HUES6 (cell line): ENCODE measurements at regions not wholly inside any gene's neighbourhood (a gene's known extent, or its start where the extent isn't known, plus 50 kb on each side); places are given as distances from the start of the nearest gene placed in this dataset.
"Not testable (repeated sequence)": the region's sequence is repeated elsewhere in the genome, so short reads cannot be mapped to it uniquely, and the experiment has no call there.

Experiments
- H3K27ac ChIP-seq: 2 replicates; pipeline ENCODE4 v1.7.0; 2013; ENCODE audit warnings: low read depth, mild to moderate bottlenecking, low read length, inconsistent platforms
- H3K27me3 ChIP-seq: 2 replicates; pipeline ENCODE4 v1.6.1; 2013; ENCODE audit warnings: low read length; ENCODE audit not compliant: control insufficient read depth, insufficient read depth
- H3K36me3 ChIP-seq: 2 replicates; pipeline ENCODE4 v1.6.1; 2013; ENCODE audit warnings: low read length; ENCODE audit not compliant: control insufficient read depth, insufficient read depth
- H3K4me1 ChIP-seq: 2 replicates; pipeline ENCODE4 v1.6.1; 2013; ENCODE audit warnings: low read length; ENCODE audit not compliant: control insufficient read depth, insufficient read depth
- H3K4me3 ChIP-seq: 2 replicates; pipeline ENCODE4 v1.5.1; 2013; ENCODE audit warnings: low read depth, low read length
- H3K9ac ChIP-seq: one replicate; pipeline ENCODE4 v1.6.1; 2013; ENCODE audit warnings: mild to moderate bottlenecking, low read length
- H3K9me3 ChIP-seq: 2 replicates; pipeline ENCODE4 v1.6.1; 2013; ENCODE audit warnings: low read depth, low read length; ENCODE audit not compliant: control insufficient read depth, insufficient read depth

GRCh38 chr18:1273469-1273868, 368.8 kb downstream of the ADCYAP1 start:
- H3K9me3 ChIP-seq: no peaks in the 10 kb centered on the region
- no peaks in the 10 kb centered on the region for H3K27me3 ChIP-seq
- no peak overlapping the region for H3K4me3 ChIP-seq
- H3K27ac ChIP-seq: no peak overlapping the region
- no peaks in the 10 kb centered on the region for H3K4me1 ChIP-seq
- H3K9ac ChIP-seq: no peak overlapping the region
- H3K36me3 ChIP-seq: no peaks in the 10 kb centered on the region

GRCh38 chr18:1292167-1292566, 387.5 kb downstream of the ADCYAP1 start:
- H3K4me3 ChIP-seq: no peak overlapping the region
- no peak overlapping the region for H3K9ac ChIP-seq
- peaks cover under 1% of the 10 kb centered on the region; the same call in 1 of the 2 replicates for H3K4me1 ChIP-seq
- H3K9me3 ChIP-seq: no peaks in the 10 kb centered on the region
- no peaks in the 10 kb centered on the region for H3K36me3 ChIP-seq
- no peaks in the 10 kb centered on the region for H3K27me3 ChIP-seq
- H3K27ac ChIP-seq: no peak overlapping the region

- Histone ChIP-seq H3K27me3 (no peaks in the 10 kb centered on the region), H3K4me3 (no peak overlapping the region), H3K27ac (no peak overlapping the region), H3K4me1 (peaks cover 5% of the 10 kb centered on the region; the same call in 1 of the 2 replicates), H3K36me3 (no peaks in the 10 kb centered on the region), H3K9me3 (no peaks in the 10 kb centered on the region), H3K9ac (no peak overlapping the region)
Observed at GRCh38 chr18:1294229-1294628, 389.6 kb downstream of the ADCYAP1 start.

GRCh38 chr18:1296237-1296636, 391.6 kb downstream of the ADCYAP1 start:
- Histone ChIP-seq H3K36me3 (no peaks in the 10 kb centered on the region), H3K27me3 (no peaks in the 10 kb centered on the region), H3K9me3 (no peaks in the 10 kb centered on the region), H3K27ac (no peak overlapping the region), H3K9ac (no peak overlapping the region), H3K4me1 (peaks cover 5% of the 10 kb centered on the region; the same call in 1 of the 2 replicates), H3K4me3 (no peak overlapping the region)

GRCh38 chr18:1302861-1303260, 398.2 kb downstream of the ADCYAP1 start:
- no peaks in the 10 kb centered on the region for H3K27me3 ChIP-seq
- no peak overlapping the region for H3K4me3 ChIP-seq
- no peaks in the 10 kb centered on the region for H3K36me3 ChIP-seq
- no peak overlapping the region for H3K9ac ChIP-seq
- H3K9me3 ChIP-seq: no peaks in the 10 kb centered on the region
- no peak overlapping the region for H3K27ac ChIP-seq
- H3K4me1 ChIP-seq: no peaks in the 10 kb centered on the region

GRCh38 chr18:1304392-1304992, 399.8 kb downstream of the ADCYAP1 start:
- H3K27me3 ChIP-seq: no peaks in the 10 kb centered on the region
- no peaks in the 10 kb centered on the region for H3K9me3 ChIP-seq
- H3K27ac ChIP-seq: no peak overlapping the region
- H3K4me3 ChIP-seq: no peak overlapping the region
- no peaks in the 10 kb centered on the region for H3K36me3 ChIP-seq
- H3K4me1 ChIP-seq: no peaks in the 10 kb centered on the region
- H3K9ac ChIP-seq: no peak overlapping the region

GRCh38 chr18:1306641-1307040, 402.0 kb downstream of the ADCYAP1 start:
- no peaks in the 10 kb centered on the region for H3K9me3 ChIP-seq
- H3K27ac ChIP-seq: no peak overlapping the region
- H3K27me3 ChIP-seq: no peaks in the 10 kb centered on the region
- H3K4me1 ChIP-seq: no peaks in the 10 kb centered on the region
- no peak overlapping the region for H3K9ac ChIP-seq
- no peak overlapping the region for H3K4me3 ChIP-seq
- no peaks in the 10 kb centered on the region for H3K36me3 ChIP-seq

- Histone ChIP-seq H3K27me3 (no peaks in the 10 kb centered on the region), H3K36me3 (no peaks in the 10 kb centered on the region), H3K27ac (no peak overlapping the region), H3K4me1 (no peaks in the 10 kb centered on the region), H3K4me3 (no peak overlapping the region), H3K9me3 (no peaks in the 10 kb centered on the region), H3K9ac (no peak overlapping the region)
Observed at GRCh38 chr18:1308686-1309085, 404.0 kb downstream of the ADCYAP1 start.

- Histone ChIP-seq H3K27ac (no peak overlapping the region), H3K9me3 (no peaks in the 10 kb centered on the region), H3K27me3 (no peaks in the 10 kb centered on the region), H3K4me1 (no peaks in the 10 kb centered on the region), H3K4me3 (no peak overlapping the region), H3K36me3 (no peaks in the 10 kb centered on the region), H3K9ac (no peak overlapping the region)
Observed at GRCh38 chr18:1311376-1311775, 406.7 kb downstream of the ADCYAP1 start.

- H3K4me3 ChIP-seq, H3K9ac ChIP-seq, H3K27me3 ChIP-seq, H3K36me3 ChIP-seq, H3K4me1 ChIP-seq, H3K27ac ChIP-seq: not testable (repeated sequence)
- H3K9me3 ChIP-seq: peaks cover 16% of the 10 kb centered on the region
Observed at GRCh38 chr18:1335345-1335744, 430.7 kb downstream of the ADCYAP1 start.

- Histone ChIP-seq H3K4me1 (no peaks in the 10 kb centered on the region), H3K9ac (no peak overlapping the region), H3K27ac (no peak overlapping the region), H3K9me3 (no peaks in the 10 kb centered on the region), H3K36me3 (no peaks in the 10 kb centered on the region), H3K27me3 (no peaks in the 10 kb centered on the region), H3K4me3 (no peak overlapping the region)
Observed at GRCh38 chr18:1350931-1351450, 446.3 kb downstream of the ADCYAP1 start.
